IMR-90 (cell line): ENCODE measurements at regions not wholly inside any gene's neighbourhood (a gene's known extent, or its start where the extent isn't known, plus 50 kb on each side); places are given as distances from the start of the nearest gene placed in this dataset.

Experiments
- ATAC-seq: fragments of 200-7000 bp; cut with Tn5 transposase; 2 replicates; pipeline ENCODE4 v1.9.1; 2020; ENCODE audit warnings: low read depth, mild to moderate bottlenecking, moderate library complexity
- BruUV-seq: library from RNA; stranded (reverse); fragments of 400-500 nt; replicated peaks from 2 replicates; lab custom pipeline; 2021; lab: Mats Ljungman, UMichigan
- CTCF ChIA-PET: fragments of 300-600 bp; formaldehyde crosslinking; extraction: SDS; loops from one replicate; lab custom pipeline; 2021; ENCODE audit warnings: antibody characterized with exemption; lab: Yijun Ruan, JAX
- POLR2A ChIA-PET: fragments of 300-600 bp; sonication (Branson Sonifier 250); formaldehyde crosslinking; loops from one replicate; lab custom pipeline; 2022; ENCODE audit warnings: antibody characterized with exemption; ENCODE audit not compliant: unreplicated experiment; lab: Charles Lee
- DNase-seq: peaks from one replicate; pipeline ENCODE4 v3.0.0; 2013
- H2AFZ ChIP-seq: replicated peaks from 2 replicates; pipeline ENCODE3; 2013; ENCODE audit warnings: low read length, mild to moderate bottlenecking; ENCODE audit not compliant: poor library complexity
- H2AK5ac ChIP-seq: 2 replicates; pipeline ENCODE4 v1.6.1; 2013; ENCODE audit warnings: low read depth, low read length, inconsistent platforms
- H2AK9ac ChIP-seq: replicated peaks from 2 replicates; pipeline ENCODE3; 2013; ENCODE audit warnings: mild to moderate bottlenecking, low read depth, low read length, moderate library complexity; ENCODE audit not compliant: poor library complexity
- H2BK120ac ChIP-seq: 2 replicates; pipeline ENCODE4 v1.6.1; 2013; ENCODE audit warnings: low read depth, low read length, inconsistent platforms
- H2BK15ac ChIP-seq: 3 replicates; pipeline ENCODE4 v1.6.1; 2013; ENCODE audit warnings: low read depth, low read length, inconsistent platforms
- H2BK20ac ChIP-seq: 2 replicates; pipeline ENCODE4 v1.6.1; 2013; ENCODE audit warnings: low read depth, mild to moderate bottlenecking, inconsistent platforms, low read length, moderate library complexity
- H2BK5ac ChIP-seq: 2 replicates; pipeline ENCODE4 v1.6.1; 2013; ENCODE audit warnings: mild to moderate bottlenecking, low read depth, low read length, inconsistent platforms; ENCODE audit not compliant: poor library complexity, severe bottlenecking
- H3K14ac ChIP-seq: replicated peaks from 2 replicates; pipeline ENCODE4 v1.6.1; 2013; ENCODE audit warnings: low read depth, low read length, inconsistent platforms
- H3K18ac ChIP-seq: 2 replicates; pipeline ENCODE4 v1.6.1; 2013; ENCODE audit warnings: low read depth, low read length, control low read depth
- H3K23ac ChIP-seq: 2 replicates; pipeline ENCODE4 v1.6.1; 2013; ENCODE audit warnings: low read depth, low read length, inconsistent platforms
- H3K27ac ChIP-seq: 2 replicates; pipeline ENCODE4 v1.5.1; 2013; ENCODE audit warnings: mild to moderate bottlenecking, control low read depth, low read length; ENCODE audit not compliant: insufficient read depth
- H3K27me3 ChIP-seq: 2 replicates; pipeline ENCODE4 v1.6.1; 2013; ENCODE audit warnings: low read length; ENCODE audit not compliant: control insufficient read depth, insufficient read depth
- H3K36me3 ChIP-seq: 2 replicates; pipeline ENCODE4 v1.6.1; 2013; ENCODE audit warnings: low read length, mixed read lengths; ENCODE audit not compliant: control insufficient read depth, insufficient read depth
- H3K4ac ChIP-seq: 2 replicates; pipeline ENCODE4 v1.6.1; 2013; ENCODE audit warnings: low read depth, low read length, inconsistent platforms
- H3K4me1 ChIP-seq: 2 replicates; pipeline ENCODE4 v1.6.1; 2013; ENCODE audit warnings: low read length, mixed read lengths; ENCODE audit not compliant: control insufficient read depth, insufficient read depth
- H3K4me2 ChIP-seq: 2 replicates; pipeline ENCODE4 v1.6.1; 2013; ENCODE audit warnings: low read depth, mild to moderate bottlenecking, control low read depth, low read length, moderate library complexity
- H3K4me3 ChIP-seq: 2 replicates; pipeline ENCODE4 v1.5.1; 2013; ENCODE audit warnings: low read depth, mild to moderate bottlenecking, control low read depth, low read length, moderate library complexity; ENCODE audit not compliant: insufficient read depth
- H3K56ac ChIP-seq: 2 replicates; pipeline ENCODE4 v1.6.1; 2013; ENCODE audit warnings: low read length, inconsistent platforms; ENCODE audit not compliant: insufficient read depth; ENCODE audit errors: extremely low read depth
- H3K79me1 ChIP-seq, 2 experiments: 2 replicates each; pipeline ENCODE4 v1.6.1; 2013; ENCODE audit warnings: low read length in 2 of 2, inconsistent platforms in 1 of 2, low read depth in 1 of 2
- H3K9ac ChIP-seq: 2 replicates; pipeline ENCODE4 v1.6.1; 2013; ENCODE audit warnings: low read depth, low read length, control low read depth
- H3K9me1 ChIP-seq: 2 replicates; pipeline ENCODE4 v1.6.1; 2013; ENCODE audit warnings: low read length, inconsistent platforms; ENCODE audit not compliant: insufficient read depth
- H3K9me3 ChIP-seq: 2 replicates; pipeline ENCODE4 v1.6.1; 2013; ENCODE audit warnings: low read length; ENCODE audit not compliant: control insufficient read depth, insufficient read depth
- H4K20me1 ChIP-seq: 2 replicates; pipeline ENCODE4 v1.6.1; 2013; ENCODE audit warnings: low read length, inconsistent platforms; ENCODE audit not compliant: insufficient read depth
- H4K5ac ChIP-seq: 2 replicates; pipeline ENCODE4 v1.6.1; 2013; ENCODE audit warnings: mild to moderate bottlenecking, low read depth, low read length, control low read depth
- H4K8ac ChIP-seq, 2 experiments: 2 replicates each; pipeline ENCODE4 v1.6.1; 2013; ENCODE audit warnings: low read depth in 2 of 2, low read length in 2 of 2, control low read depth in 1 of 2, inconsistent platforms in 1 of 2
- H4K91ac ChIP-seq: 2 replicates; pipeline ENCODE4 v1.6.1; 2013; ENCODE audit warnings: low read depth, low read length, inconsistent platforms; ENCODE audit not compliant: insufficient read depth
- BHLHE40 ChIP-seq: fragments of 150-350 bp; IDR thresholded peaks from 2 replicates; pipeline ENCODE4 v1.6.1; 2016; ENCODE audit warnings: mild to moderate bottlenecking, low read depth, low read length
- CEBPB ChIP-seq: IDR thresholded peaks from 2 replicates; pipeline ENCODE4 v1.6.1; 2012; ENCODE audit warnings: low read depth, low read length, improper control_type of control experiment
- CHD1 ChIP-seq: IDR thresholded peaks from 2 replicates; pipeline ENCODE4 v1.6.1; 2012; ENCODE audit warnings: low read depth, low read length, improper control_type of control experiment
- CTCF ChIP-seq: conservative IDR thresholded peaks from 2 replicates; pipeline ENCODE4 v1.5.1; 2012; ENCODE audit warnings: mild to moderate bottlenecking, low read depth, low read length, improper control_type of control experiment
- ELK1 ChIP-seq: fragments of 150-350 bp; IDR thresholded peaks from 2 replicates; pipeline ENCODE4 v1.6.1; 2016; ENCODE audit warnings: low read depth, mild to moderate bottlenecking, low read length, moderate library complexity, borderline replicate concordance
- FOS ChIP-seq: fragments of 150-350 bp; IDR thresholded peaks from 2 replicates; pipeline ENCODE4 v1.6.1; 2016; ENCODE audit warnings: low read depth, low read length
- MAFK ChIP-seq: IDR thresholded peaks from 2 replicates; pipeline ENCODE4 v1.6.1; 2012; ENCODE audit warnings: low read depth, low read length, improper control_type of control experiment
- MAZ ChIP-seq: IDR thresholded peaks from 2 replicates; pipeline ENCODE4 v1.6.1; 2012; ENCODE audit warnings: low read depth, mild to moderate bottlenecking, low read length, improper control_type of control experiment, moderate library complexity, borderline replicate concordance
- MXI1 ChIP-seq: IDR thresholded peaks from 2 replicates; pipeline ENCODE4 v1.6.1; 2012; ENCODE audit warnings: low read depth, mild to moderate bottlenecking, low read length, moderate library complexity, borderline replicate concordance
- NFE2L2 ChIP-seq: fragments of 150-350 bp; IDR thresholded peaks from 2 replicates; pipeline ENCODE4 v1.6.1; 2016; ENCODE audit warnings: low read depth, mild to moderate bottlenecking, low read length
- POLR2A ChIP-seq: IDR thresholded peaks from 2 replicates; pipeline ENCODE4 v1.6.1; 2012; ENCODE audit warnings: mild to moderate bottlenecking, low read depth, low read length
- RAD21 ChIP-seq: IDR thresholded peaks from 2 replicates; pipeline ENCODE4 v1.6.1; 2012; ENCODE audit warnings: low read length, improper control_type of control experiment
- RFX5 ChIP-seq: IDR thresholded peaks from 2 replicates; pipeline ENCODE4 v1.8.0; 2012; ENCODE audit warnings: low read depth, mild to moderate bottlenecking, low read length, moderate library complexity
- SMC3 ChIP-seq: fragments of 150-350 bp; IDR thresholded peaks from 2 replicates; pipeline ENCODE4 v1.6.1; 2016; ENCODE audit warnings: low read depth, mild to moderate bottlenecking, antibody characterized with exemption, low read length, moderate library complexity
- USF2 ChIP-seq: fragments of 150-350 bp; IDR thresholded peaks from 2 replicates; pipeline ENCODE4 v1.6.1; 2017; ENCODE audit warnings: mild to moderate bottlenecking, antibody characterized with exemption, low read length, low read depth
- WGBS, 2 experiments: methylation state at CpG; one replicate each; pipeline versions ENCODE4 v1.1.5 to v1.1.7; 2013; ENCODE audit warnings: missing lambda C conversion rate in 2 of 2; ENCODE audit not compliant: insufficient read length in 1 of 2; ENCODE audit errors: extremely low coverage in 2 of 2; 5-methylcytosine and 5-hydroxymethylcytosine counted together
- dilution Hi-C: fragments of 300-500 bp; cut with HindIII; formaldehyde crosslinking; loops from one replicate; pipeline ENCODE4 v1.14.3; 2018; ENCODE audit warnings: low sequenced_read_pairs; ENCODE audit not compliant: unreplicated experiment
- in situ Hi-C: fragments of 300-500 bp; cut with MboI; formaldehyde crosslinking; loops from 3 replicates; pipeline ENCODE4 v1.14.3; 2019; ENCODE audit warnings: low sequenced_read_pairs, inconsistent platforms, mixed read lengths
- intact Hi-C: fragments of 100-400 bp; cut with micrococcal nuclease; formaldehyde crosslinking; loops from 2 replicates; pipeline ENCODE4 v1.10.0; 2022

- Histone ChIP-seq H4K8ac (no peak overlapping the region), H3K14ac (no peak overlapping the region), H4K5ac (no peak overlapping the region), H3K27ac (no peak overlapping the region), H2AFZ (no peak overlapping the region), H3K56ac (no peak overlapping the region), H2AK5ac (no peak overlapping the region), H4K91ac (no peak overlapping the region), H3K79me1 (no peaks in the 10 kb centered on the region), H3K4me1 (no peaks in the 10 kb centered on the region), H3K9ac (no peak overlapping the region), H3K9me3 (peaks cover 3% of the 10 kb centered on the region; the same call in 1 of the 2 replicates), H3K27me3 (no peaks in the 10 kb centered on the region), H3K9me1 (no peaks in the 10 kb centered on the region), H4K20me1 (no peaks in the 10 kb centered on the region), H2AK9ac (no peak overlapping the region), H3K23ac (no peak overlapping the region), H3K18ac (no peak overlapping the region), H2BK5ac (no peak overlapping the region), H3K36me3 (no peaks in the 10 kb centered on the region), H3K4ac (no peak overlapping the region), H3K4me3 (no peak overlapping the region), H3K4me2 (no peak overlapping the region), H2BK20ac (no peak overlapping the region), H2BK120ac (no peak overlapping the region), H2BK15ac (no peak overlapping the region)
- ChIA-PET CTCF (no interaction called here), POLR2A (no interaction called here)
- in situ Hi-C loops (no loop called here), dilution Hi-C loops (no loop called here), intact Hi-C loops (no loop called here)
- no peak for TF ChIP-seq CEBPB
- no peak for TF ChIP-seq RFX5
- TF ChIP-seq NFE2L2 = no peak
- TF ChIP-seq USF2 = no peak
- TF ChIP-seq RAD21 = no peak
- no peak for TF ChIP-seq CHD1
- TF ChIP-seq MAZ = no peak
- no peak for TF ChIP-seq ELK1
- TF ChIP-seq MXI1 = no peak
- TF ChIP-seq POLR2A = no peak
- TF ChIP-seq CTCF = no peak
- no peak for TF ChIP-seq BHLHE40
- no peak for TF ChIP-seq SMC3
- TF ChIP-seq FOS = no peak
- no peak for TF ChIP-seq MAFK
- no peak for DNase-seq
- 29% methylated on average over 1 of the region's 3 CpGs; no CpG with 5 or more reads in 1 of the 2 experiments for WGBS, 2 experiments
- BruUV-seq = no TSS peak
- no peak for ATAC-seq
Observed at GRCh38 chr12:98123021-98123461, 392.3 kb upstream of the TMPO start.
